GM12864 (cell line): ENCODE measurements at regions not wholly inside any gene's neighbourhood (a gene's known extent, or its start where the extent isn't known, plus 50 kb on each side); places are given as distances from the start of the nearest gene placed in this dataset.

ENCODE experiments used
- DNase-seq: peaks from one replicate; pipeline ENCODE4 v3.0.0-alpha.2; 2011; ENCODE audit warnings: low read depth
- H3K4me3 ChIP-seq: 2 replicates; pipeline ENCODE4 v1.5.1; 2011; ENCODE audit warnings: mild to moderate bottlenecking, low read depth, low read length, control low read depth
- CTCF ChIP-seq: IDR thresholded peaks from 2 replicates; pipeline ENCODE4 v1.5.1; 2011; ENCODE audit warnings: low read depth, mild to moderate bottlenecking, moderate library complexity, low read length, control low read depth, inconsistent platforms; ENCODE audit errors: missing control alignments

- no peak for DNase-seq
- H3K4me3 ChIP-seq: no peak overlapping the region
- TF ChIP-seq CTCF: no peak
Observed at GRCh38 chr1:58836408-58836807, 52.6 kb upstream of the JUN start.

GRCh38 chr1:58837886-58838285, 54.0 kb upstream of the JUN start:
- no peak for TF ChIP-seq CTCF

GRCh38 chr1:58839147-58839795, 55.4 kb upstream of the JUN start:
- no peak overlapping the region for H3K4me3 ChIP-seq
- no peak for TF ChIP-seq CTCF
- DNase-seq: no peak

More at GRCh38 chr1:58837886-58838285, 54.0 kb upstream of the JUN start:
- no peak for DNase-seq
- no peak overlapping the region for H3K4me3 ChIP-seq

- no peak overlapping the region for H3K4me3 ChIP-seq
- no peak for DNase-seq
- no peak for TF ChIP-seq CTCF
Observed at GRCh38 chr1:58839846-58840835, 56.3 kb upstream of the JUN start.

- peak; percentile 66 for TF ChIP-seq CTCF
- no peak overlapping the region for H3K4me3 ChIP-seq
- DNase-seq: no peak
Observed at GRCh38 chr1:58841455-58841854, 57.6 kb upstream of the JUN start.

- TF ChIP-seq CTCF: no peak
- H3K4me3 ChIP-seq: no peak overlapping the region
- no peak for DNase-seq
Observed at GRCh38 chr1:58842941-58843340, 59.1 kb upstream of the JUN start.
